SK-N-SH treated with all-trans-retinoic acid at 6 μM for 48 hours (cell line): ENCODE measurements at regions not wholly inside any gene's neighbourhood (a gene's known extent, or its start where the extent isn't known, plus 50 kb on each side); places are given as distances from the start of the nearest gene placed in this dataset.

Source experiments
- GLIS3 ChIP-seq: fragments of 250-450 bp; sonication (Bioruptor Pico); IDR thresholded peaks from 2 replicates; pipeline ENCODE4 v1.5.0; 2020; ENCODE audit warnings: mild to moderate bottlenecking, moderate library complexity
- ZFP3 ChIP-seq: fragments of 250-450 bp; sonication (Bioruptor Pico); IDR thresholded peaks from 2 replicates; pipeline ENCODE4 v1.5.0; 2020; ENCODE audit warnings: mild to moderate bottlenecking, moderate library complexity

GRCh38 chr4:189597341-189597740 lies 343.3 kb upstream of the FRG1 start:
- TF ChIP-seq GLIS3 (CRISPR knock-in tag), result no peak
- no peak for TF ChIP-seq ZFP3 (CRISPR knock-in tag)
